ENCODE measurements at regions not wholly inside any gene's neighbourhood (a gene's known extent, or its start where the extent isn't known, plus 50 kb on each side); places are given as distances from the start of the nearest gene placed in this dataset.

DNA sequence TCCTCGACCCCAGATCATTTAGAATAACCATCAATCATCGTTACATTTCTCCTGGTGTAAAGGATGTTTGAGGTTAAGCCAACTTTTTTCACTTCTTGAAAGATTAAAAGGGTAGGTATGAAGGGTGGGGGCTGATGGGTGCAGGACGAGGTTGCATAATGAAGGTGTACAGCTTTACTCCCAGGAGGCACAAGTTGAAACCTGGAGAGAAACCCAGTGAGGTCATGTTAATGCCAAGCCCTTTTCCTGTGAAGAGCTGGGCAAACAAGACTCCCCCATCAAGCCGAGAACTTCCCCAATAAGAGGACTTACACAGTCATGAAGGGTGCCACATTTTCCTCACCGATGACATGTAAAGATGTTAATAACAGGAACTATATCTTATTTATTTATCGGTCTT lies 84.3 kb downstream of the FZD10 start:
- no peaks in the 10 kb centered on the region for H3K79me2 ChIP-seq (ENCODE audit: low read length)
- H4K20me1 ChIP-seq (ENCODE audit: insufficient read depth, low read length): no peaks in the 10 kb centered on the region
- no peaks in the 10 kb centered on the region for H3K9me2 ChIP-seq (replicated peaks; ENCODE audit: insufficient read depth, low read length)
- no peak for DNase-seq
- H3K27me3 ChIP-seq (replicated peaks; ENCODE audit: insufficient read depth, low read length): no peaks in the 10 kb centered on the region
- H3K4me3 ChIP-seq (ENCODE audit: low read length): no peak overlapping the region
- TF ChIP-seq EZH2 (optimal IDR thresholded peaks at IDR 0.05; ENCODE audit: low read depth, low read length): no peak
- no peak for TF ChIP-seq EZH2phosphoT487 (IDR thresholded peaks at IDR 0.05; ENCODE audit: low read length)
- TF ChIP-seq, protein P1, sequence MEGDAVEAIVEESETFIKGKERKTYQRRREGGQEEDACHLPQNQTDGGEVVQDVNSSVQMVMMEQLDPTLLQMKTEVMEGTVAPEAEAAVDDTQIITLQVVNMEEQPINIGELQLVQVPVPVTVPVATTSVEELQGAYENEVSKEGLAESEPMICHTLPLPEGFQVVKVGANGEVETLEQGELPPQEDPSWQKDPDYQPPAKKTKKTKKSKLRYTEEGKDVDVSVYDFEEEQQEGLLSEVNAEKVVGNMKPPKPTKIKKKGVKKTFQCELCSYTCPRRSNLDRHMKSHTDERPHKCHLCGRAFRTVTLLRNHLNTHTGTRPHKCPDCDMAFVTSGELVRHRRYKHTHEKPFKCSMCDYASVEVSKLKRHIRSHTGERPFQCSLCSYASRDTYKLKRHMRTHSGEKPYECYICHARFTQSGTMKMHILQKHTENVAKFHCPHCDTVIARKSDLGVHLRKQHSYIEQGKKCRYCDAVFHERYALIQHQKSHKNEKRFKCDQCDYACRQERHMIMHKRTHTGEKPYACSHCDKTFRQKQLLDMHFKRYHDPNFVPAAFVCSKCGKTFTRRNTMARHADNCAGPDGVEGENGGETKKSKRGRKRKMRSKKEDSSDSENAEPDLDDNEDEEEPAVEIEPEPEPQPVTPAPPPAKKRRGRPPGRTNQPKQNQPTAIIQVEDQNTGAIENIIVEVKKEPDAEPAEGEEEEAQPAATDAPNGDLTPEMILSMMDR (IDR thresholded peaks at IDR 0.05; ENCODE audit: low read length): no peak
- H2AFZ ChIP-seq (ENCODE audit: low read length): no peak overlapping the region
- no peak overlapping the region for H3K27ac ChIP-seq (ENCODE audit: low read length)
- no peak overlapping the region for H3K9ac ChIP-seq (ENCODE audit: low read length)
- no peak overlapping the region for H3K4me2 ChIP-seq (ENCODE audit: low read depth, low read length)
- H3K36me3 ChIP-seq (replicated peaks; ENCODE audit: insufficient read depth, low read length): no peaks in the 10 kb centered on the region
- H3K4me1 ChIP-seq (ENCODE audit: low read length): no peaks in the 10 kb centered on the region
- no peaks in the 10 kb centered on the region for H3K9me3 ChIP-seq (replicated peaks; ENCODE audit: insufficient read depth, low read length)
- no peaks in the 10 kb centered on the region for H3F3A ChIP-seq (ENCODE audit: insufficient read depth, low read length)

DNA sequence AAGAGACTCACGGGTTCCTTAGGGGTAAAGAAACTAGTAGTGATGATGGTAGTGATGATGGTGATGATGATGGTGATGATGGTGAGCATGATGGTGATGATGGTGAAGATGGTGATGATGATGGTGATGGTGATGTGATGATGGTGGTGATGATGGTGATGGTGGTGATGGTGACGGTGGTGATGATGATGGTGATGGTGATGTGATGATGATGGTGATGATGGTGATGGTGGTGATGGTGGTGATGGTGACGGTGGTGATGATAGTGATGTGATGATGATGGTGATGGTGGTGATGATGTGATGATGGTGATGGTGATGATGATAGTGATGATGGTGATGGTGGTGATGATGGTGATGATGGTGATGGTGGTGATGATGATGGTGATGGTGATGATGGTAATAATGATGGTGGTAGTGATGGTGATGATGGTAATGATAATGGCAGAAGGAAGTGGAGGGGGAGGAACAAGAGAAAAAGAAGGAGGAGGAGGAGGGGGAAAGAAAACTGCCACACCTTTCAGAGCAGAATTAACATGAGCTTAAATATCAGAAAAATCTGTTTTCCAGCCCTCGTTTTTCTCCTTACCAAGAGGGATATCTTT lies 85.5 kb downstream of the FZD10 start:
- Histone ChIP-seq H3K4me3 (ENCODE audit: low read length) (no peak overlapping the region), H3F3A (ENCODE audit: insufficient read depth, low read length) (no peaks in the 10 kb centered on the region)
- TF ChIP-seq, protein P1 (IDR thresholded peaks at IDR 0.05; ENCODE audit: low read length): no peak
- TF ChIP-seq EZH2phosphoT487 (IDR thresholded peaks at IDR 0.05; ENCODE audit: low read length) (no peak), EZH2 (optimal IDR thresholded peaks at IDR 0.05; ENCODE audit: low read depth, low read length) (no peak)

DNA sequence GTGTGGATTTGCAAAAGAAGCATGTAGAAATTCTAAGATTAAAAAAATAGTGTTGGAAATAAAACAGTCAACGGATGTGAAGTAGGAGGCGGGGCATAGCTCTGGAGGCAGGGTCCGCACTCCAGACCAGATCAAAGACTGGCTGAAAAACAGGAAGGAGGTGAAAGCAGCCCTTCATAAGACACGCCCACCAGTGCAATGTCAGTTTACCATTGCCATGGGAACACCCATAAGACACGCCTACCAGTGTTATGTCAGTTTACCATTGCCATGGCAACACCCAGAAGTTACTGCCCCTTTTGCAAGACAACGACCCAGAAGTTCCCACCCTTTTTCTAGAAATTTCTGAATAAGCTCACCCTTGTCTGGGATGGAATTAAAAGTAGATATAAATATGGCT lies 87.1 kb downstream of the FZD10 start:
- Histone ChIP-seq H3K27ac (ENCODE audit: low read length) (no peak overlapping the region), H3F3A (ENCODE audit: insufficient read depth, low read length) (no peaks in the 10 kb centered on the region), H3K9me3 (replicated peaks; ENCODE audit: insufficient read depth, low read length) (no peaks in the 10 kb centered on the region), H3K9me2 (replicated peaks; ENCODE audit: insufficient read depth, low read length) (no peaks in the 10 kb centered on the region), H3K27me3 (replicated peaks; ENCODE audit: insufficient read depth, low read length) (no peaks in the 10 kb centered on the region), H3K79me2 (ENCODE audit: low read length) (no peaks in the 10 kb centered on the region), H3K9ac (ENCODE audit: low read length) (no peak overlapping the region), H3K4me2 (ENCODE audit: low read depth, low read length) (no peak overlapping the region), H3K36me3 (replicated peaks; ENCODE audit: insufficient read depth, low read length) (no peaks in the 10 kb centered on the region), H4K20me1 (ENCODE audit: insufficient read depth, low read length) (no peaks in the 10 kb centered on the region), H3K4me1 (ENCODE audit: low read length) (no peaks in the 10 kb centered on the region), H3K4me3 (ENCODE audit: low read length) (no peak overlapping the region), H2AFZ (ENCODE audit: low read length) (no peak overlapping the region)
- DNase-seq: no peak
- TF ChIP-seq EZH2 (optimal IDR thresholded peaks at IDR 0.05; ENCODE audit: low read depth, low read length): no peak
- TF ChIP-seq, protein P1 (IDR thresholded peaks at IDR 0.05; ENCODE audit: low read length): no peak
- no peak for TF ChIP-seq EZH2phosphoT487 (IDR thresholded peaks at IDR 0.05; ENCODE audit: low read length)

More for the DNA sequence above, 85.5 kb downstream of the FZD10 start:
- no peaks in the 10 kb centered on the region for H3K9me3 ChIP-seq (replicated peaks; ENCODE audit: insufficient read depth, low read length)
- no peaks in the 10 kb centered on the region for H3K9me2 ChIP-seq (replicated peaks; ENCODE audit: insufficient read depth, low read length)
- H3K4me2 ChIP-seq (ENCODE audit: low read depth, low read length): no peak overlapping the region
- no peaks in the 10 kb centered on the region for H4K20me1 ChIP-seq (ENCODE audit: insufficient read depth, low read length)
- no peak overlapping the region for H3K27ac ChIP-seq (ENCODE audit: low read length)
- H3K9ac ChIP-seq (ENCODE audit: low read length): no peak overlapping the region
- H3K4me1 ChIP-seq (ENCODE audit: low read length): no peaks in the 10 kb centered on the region
- no peaks in the 10 kb centered on the region for H3K27me3 ChIP-seq (replicated peaks; ENCODE audit: insufficient read depth, low read length)
- DNase-seq: no peak
- H3K79me2 ChIP-seq (ENCODE audit: low read length): no peaks in the 10 kb centered on the region
- no peak overlapping the region for H2AFZ ChIP-seq (ENCODE audit: low read length)
- no peaks in the 10 kb centered on the region for H3K36me3 ChIP-seq (replicated peaks; ENCODE audit: insufficient read depth, low read length)

Data from MM.1S (cell line).